Uterus (tissue), 2 donors: ENCODE measurements at regions not wholly inside any gene's neighbourhood (a gene's known extent, or its start where the extent isn't known, plus 50 kb on each side); places are given as distances from the start of the nearest gene placed in this dataset.

Source experiments
- CTCF ChIP-seq, 4 experiments: fragments of 200-600 bp in 2 of 4; fragments of 450-650 bp in 2 of 4; sonication (generic) in 2 of 4; IDR thresholded peaks; one replicate each; pipeline ENCODE4 v1.5.1; 2016 to 2019; ENCODE audit warnings: antibody characterized with exemption in 4 of 4, mild to moderate bottlenecking in 2 of 4, moderate library complexity in 1 of 4
- POLR2A ChIP-seq, 2 donors: fragments of 450-650 bp; IDR thresholded peaks; one replicate each; pipeline ENCODE4 v1.6.1; 2016; ENCODE audit warnings: antibody characterized with exemption in 2 of 2, mild to moderate bottlenecking in 1 of 2, moderate library complexity in 1 of 2

GRCh38 chr2:5618271-5618670, 73.9 kb upstream of the SOX11 start:
- no peak for TF ChIP-seq POLR2A (IDR thresholded peaks at IDR 0.05)
- TF ChIP-seq CTCF (IDR thresholded peaks at IDR 0.05): no peak
